ENCODE measurements at regions not wholly inside any gene's neighbourhood (a gene's known extent, or its start where the extent isn't known, plus 50 kb on each side); places are given as distances from the start of the nearest gene placed in this dataset.

DNA sequence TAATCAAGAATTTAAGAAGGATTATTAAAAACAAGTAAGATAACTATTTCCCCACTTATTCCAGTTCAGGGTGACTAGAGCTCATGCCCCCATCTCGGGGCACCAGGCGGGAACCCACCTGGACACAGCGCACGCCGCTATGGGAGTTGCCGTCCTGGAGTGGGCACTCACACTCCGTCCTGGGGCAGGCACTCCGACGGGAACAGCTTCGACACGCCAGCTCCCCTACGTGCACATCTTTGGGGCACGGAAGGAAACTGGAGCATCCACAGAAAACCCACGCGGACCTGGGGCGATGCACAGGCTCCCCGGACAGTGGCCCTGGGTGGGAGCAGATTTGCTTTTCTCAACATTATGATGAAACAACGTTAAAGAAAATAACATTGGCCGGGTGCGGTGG lies 52.0 kb upstream of the GATA5 start:
- no peak for DNase-seq

DNA sequence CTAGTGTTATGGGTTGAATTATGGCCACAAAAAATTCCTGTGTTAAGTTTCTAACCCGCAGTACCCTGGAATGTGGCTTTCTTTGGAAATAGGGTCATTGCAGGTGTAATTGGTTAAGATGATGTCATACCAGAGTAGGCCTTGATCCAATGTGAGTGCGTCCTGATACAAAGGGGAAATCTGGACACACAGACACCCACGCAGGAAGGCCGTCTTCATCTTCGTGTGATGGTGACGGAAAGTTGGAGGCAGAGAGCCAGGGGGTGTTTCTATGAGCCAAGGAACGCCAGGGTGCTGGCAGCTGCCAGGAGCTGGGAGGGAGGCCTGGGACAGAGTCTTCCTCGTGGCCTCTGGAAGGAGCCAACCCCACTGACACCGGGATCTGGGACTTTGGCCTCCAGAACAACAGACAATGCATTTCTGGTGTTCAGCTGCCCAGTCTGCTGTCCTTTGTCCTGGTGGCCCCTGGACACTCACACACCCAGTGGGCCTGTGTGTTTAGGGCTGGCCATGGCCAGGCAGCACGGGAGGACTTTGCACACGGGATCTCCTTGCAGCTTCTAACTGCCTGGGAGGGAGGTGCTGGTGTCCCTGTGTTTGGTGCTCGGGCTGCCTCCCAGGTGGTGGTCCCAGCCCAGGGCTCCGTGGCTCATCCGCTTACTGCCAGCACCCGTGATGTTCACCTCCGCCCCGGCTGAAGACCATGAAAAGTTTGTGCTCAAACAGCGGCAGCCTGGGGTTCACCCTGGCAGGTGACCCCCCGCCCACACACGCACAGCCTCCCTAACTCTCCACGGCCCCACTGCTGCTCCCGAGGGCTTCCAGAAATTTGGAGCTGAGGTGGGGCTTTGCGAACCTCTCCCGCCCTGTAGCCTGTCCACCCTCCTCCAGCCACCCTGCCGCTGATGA lies 53.4 kb upstream of the GATA5 start:
- no peak for DNase-seq

DNA sequence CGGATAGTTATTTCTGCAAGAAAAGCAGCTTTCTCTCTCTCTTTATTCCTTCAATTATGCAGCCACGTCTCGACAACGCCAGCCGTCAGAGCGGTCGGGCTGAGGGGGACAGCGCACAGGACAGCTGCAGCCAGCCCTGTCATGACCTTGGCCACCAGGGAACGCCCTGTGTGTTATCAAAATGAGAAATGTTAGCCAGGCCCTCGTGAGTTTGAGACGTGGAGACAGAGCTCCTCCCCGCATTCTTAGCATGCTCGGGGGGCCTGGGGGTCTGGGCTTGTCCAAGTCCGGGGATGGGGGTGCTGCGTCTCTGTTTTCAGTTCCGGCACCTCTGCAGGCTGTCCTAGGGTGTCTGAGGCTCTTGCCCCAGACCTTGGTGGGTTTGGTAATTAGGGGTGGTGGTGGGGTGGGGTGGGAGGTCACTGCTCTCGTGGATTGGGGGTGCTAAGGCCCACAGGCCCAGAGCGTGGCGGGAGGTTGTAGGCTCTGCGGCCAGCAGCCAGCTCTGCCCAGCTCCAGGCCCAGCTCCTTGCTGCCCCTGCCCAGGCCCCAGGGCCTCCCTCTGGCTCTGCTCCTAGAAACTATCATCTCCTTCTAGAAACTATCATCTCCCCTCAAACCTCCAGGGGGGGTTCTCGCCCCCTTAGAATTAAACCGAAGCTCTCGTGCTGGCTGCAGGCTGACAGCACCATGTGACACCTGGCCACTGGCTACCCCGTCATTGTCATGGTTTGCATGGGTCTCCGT lies 54.3 kb upstream of the GATA5 start:
- no peak for DNase-seq

DNA sequence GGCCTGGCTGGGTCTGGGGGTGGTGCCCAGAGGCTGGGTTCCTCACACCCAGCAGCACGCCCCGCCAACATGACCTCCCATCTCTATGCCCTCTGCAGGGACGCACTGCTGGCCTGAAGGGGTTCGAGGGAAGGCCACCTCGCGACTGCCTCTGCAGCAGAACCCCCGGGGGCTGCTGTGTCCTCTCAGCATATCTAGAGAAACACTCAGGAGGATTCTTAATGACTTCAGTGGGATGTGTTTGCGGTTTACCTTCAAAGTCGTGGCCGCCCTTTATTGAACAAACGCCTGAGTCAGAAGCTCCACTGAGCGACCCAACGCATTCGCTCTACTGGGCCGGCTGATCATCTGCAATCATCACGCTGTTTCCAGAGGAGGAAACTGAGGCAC lies 54.8 kb upstream of the GATA5 start:
- no peak for DNase-seq

DNA sequence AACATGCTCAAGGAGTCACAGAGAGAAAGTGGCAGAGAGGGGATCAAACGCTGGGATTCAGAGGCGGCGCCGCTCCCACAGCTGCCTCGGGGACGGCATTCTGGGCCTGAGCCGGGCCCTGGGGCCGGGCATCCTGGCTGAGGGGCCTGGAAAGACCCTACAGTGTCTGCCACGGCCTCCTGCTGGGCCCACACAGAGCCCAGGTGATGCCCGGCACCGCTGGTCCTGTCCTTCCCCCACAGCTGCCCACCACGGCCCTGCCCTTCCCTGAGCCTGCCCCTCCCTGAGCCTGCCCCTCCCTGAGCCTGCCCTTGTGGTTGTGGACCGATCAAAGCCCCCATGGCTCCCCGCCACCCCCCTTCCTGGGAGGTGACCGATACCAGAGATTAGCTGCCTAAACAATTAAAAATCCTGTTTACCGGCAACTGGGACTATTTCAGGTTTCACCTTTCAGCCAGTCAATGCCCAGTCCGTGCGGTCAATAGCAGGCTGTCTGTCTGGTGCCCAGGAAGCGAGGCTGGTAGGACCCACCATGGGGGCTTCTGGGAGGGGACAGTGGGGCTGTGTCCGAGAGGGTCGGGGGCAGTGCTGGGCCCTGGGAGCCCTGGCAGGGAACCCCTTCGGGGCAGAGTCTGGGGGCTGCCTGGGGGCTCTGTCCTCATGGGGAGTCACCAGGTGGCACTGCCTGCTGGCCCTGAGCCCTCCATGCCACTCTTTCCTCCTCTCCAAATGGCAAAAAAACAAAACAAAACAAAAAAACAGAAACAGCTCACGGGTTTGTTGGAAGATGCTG lies 55.4 kb upstream of the GATA5 start:
- no peak for DNase-seq

DNA sequence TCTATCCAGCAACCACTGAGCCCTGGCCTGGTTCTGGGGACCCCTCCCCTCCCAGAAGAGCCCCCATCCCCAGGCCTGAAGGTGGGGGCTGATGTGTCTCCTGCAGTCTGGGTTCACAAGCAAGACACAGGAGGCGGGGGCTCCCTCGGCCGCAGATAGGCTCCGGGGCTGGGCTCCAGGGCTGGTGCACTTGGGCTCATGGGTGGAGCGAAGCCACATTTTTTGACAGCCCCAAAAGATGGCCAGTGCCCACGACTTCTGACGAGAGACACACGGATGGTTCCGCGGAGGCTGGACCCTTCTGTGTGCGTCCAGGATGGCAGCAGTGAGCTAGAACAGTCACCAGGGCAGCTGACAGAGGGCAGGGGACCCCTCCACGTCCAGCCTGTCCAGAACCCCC lies 57.1 kb upstream of the GATA5 start:
- DNase-seq = no peak

- DNase-seq = no peak
These were observed 58.0 kb upstream of the GATA5 start for GRCh38 chr20:62533591-62534495.

- no peak for DNase-seq
These were observed 58.9 kb upstream of the GATA5 start for GRCh38 chr20:62534526-62535221.

GRCh38 chr20:62535282-62535811 lies 59.6 kb upstream of the GATA5 start:
- DNase-seq = no peak

DNA sequence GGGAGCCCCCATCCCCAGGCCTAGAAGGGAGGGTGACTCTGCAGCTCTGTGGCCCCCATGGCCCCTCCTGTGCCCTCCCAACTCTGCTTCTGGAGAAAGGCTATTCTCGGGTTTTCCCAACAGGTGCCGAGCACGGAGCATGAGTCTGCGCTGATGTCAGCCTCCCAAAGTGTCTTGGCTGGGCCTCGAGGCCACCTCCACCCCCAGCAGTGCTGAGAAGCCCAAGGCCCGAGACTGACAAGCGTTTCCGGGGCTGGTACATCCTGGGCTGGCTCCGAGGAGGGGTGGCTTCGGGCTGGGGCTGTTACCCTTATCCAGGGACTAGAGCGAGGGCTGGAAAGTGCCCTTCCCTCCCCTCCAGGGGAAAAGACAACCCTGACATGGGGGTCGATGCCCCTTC lies 60.2 kb upstream of the GATA5 start:
- DNase-seq = no peak

- DNase-seq = no peak
These were observed 61.1 kb upstream of the GATA5 start for GRCh38 chr20:62536871-62537401.

GRCh38 chr20:62537649-62538292 lies 62.0 kb upstream of the GATA5 start:
- no peak for DNase-seq

DNA sequence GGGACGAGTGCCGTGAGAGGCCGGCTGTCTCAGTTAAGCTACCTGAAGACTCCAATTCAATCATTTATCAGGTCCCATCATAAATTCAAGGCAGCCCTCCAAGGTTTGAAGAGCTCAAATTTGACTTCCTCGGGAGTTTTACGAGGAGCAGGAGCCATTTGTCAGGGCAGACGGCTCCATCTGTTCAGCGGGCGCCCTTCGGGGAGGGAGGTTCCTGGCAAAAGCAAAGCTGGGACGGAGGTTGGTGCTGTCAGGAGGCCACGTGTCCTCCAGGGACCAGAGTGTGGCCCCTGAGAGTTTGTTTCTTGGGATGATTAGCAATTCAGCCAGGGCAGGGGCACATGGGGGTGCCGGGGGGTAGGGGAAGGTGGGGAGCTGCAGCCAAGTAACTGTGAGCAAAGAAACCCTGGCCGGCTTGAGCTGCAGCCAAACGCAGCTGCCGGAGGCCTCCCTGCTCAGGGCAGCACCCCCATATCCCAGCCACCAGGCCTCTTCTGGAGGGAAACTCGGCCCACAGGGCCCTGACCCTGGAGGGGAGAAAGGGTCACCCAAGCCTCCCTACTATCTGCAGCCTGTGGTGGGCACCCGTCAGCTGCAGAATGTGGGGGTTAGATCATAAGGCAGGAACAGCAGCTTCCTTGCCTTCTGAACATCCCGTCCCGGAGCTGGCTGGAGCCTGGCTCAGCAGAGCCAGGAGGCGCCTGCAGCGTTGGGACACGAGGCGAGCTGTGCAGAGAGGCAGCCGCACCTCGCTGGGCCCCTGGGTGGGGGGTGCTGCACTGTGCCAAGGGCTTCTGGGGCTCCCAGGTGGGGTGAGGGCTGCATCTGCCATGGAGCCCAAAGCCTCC lies 63.6 kb upstream of the GATA5 start:
- peak; percentile 48 for DNase-seq

DNA sequence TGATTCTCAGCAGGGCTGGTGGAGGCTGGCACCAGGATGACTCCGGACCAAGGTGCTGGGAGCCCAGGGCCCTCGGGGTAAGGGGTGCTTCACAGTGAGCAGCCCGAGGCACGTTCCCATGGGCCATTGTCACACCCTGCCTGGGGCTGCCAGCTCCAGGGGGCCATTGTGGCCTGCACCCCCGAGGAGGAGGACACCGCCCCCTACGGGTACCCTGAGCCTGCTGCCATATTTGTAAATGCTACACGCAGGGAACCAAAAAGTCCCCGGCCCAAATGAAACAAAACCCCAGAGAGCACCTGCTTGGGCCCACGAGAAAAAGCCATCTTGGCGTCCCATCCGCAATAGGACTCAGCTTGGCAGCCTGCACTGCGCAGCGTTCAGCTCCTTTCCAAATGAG lies 64.7 kb upstream of the GATA5 start:
- DNase-seq = no peak

DNA sequence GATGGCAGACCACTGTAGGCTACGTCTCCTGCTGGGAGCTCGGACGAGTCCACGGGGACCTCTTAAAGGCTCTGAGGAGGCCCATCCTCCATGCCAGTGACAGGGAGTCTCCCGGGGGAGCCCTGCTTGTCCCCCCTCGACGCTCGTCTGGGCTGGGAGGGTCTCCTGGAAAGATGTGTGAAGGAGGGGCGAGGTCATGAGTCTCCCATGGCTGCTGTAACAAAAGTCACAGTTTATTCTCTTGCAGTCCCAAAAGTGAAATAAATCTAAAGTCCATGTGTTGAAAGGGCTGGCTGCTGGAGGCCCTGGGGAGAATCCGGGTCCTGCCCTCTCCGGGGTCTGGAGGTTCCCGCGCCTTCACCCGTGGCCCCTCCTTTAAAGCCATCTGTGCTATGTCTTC lies 67.1 kb upstream of the GATA5 start:
- no peak for DNase-seq

GRCh38 chr20:62543470-62544302 lies 67.9 kb upstream of the GATA5 start:
- DNase-seq = no peak

DNA sequence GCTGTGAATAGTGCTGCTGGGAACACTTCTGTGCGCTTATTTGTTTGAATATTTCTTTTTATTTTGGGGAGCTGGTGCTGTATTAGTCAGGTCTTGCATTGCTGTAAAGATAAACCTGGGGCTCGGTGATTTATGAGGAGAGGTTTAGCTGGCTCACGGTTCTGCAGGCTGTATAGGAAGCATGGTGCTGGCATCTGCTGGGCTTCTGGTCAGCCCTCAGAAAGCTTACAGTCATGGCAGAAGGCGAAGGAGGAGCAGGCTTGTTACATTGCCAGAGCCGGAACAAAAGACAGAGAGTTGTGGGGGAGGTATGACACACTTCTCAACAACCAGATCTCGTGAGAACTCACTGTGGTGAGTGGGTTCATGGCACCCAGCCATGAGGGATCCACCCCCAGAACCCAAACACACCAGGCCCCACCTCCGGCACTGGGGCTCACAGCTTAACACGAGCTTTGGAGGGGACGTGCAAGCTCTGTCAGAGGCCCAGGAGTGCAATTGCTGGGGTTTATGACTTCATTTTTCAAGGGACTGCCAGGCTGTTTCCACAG lies 68.8 kb upstream of the GATA5 start:
- DNase-seq = no peak

DNA sequence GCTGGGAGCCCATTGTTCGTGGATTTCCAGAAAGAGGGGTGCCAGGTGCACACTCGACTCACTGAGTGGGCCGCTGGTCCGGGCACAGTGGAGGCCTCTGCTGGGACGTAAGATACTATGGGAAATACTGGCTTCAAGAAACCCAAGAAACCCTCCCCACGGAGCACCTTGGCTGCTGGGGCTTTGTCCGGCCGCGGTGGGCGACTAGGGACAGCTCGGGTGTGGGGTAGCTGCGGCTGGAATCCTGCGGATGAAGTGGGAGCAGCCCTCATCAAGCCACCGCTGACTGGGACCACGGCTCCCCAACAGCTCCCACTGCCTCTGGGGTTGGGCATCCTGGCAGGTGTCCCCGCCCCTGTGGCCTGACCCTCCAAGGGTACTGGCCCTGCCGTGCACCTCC lies 69.5 kb upstream of the GATA5 start:
- no peak for DNase-seq
